ENCODE measurements at regions not wholly inside any gene's neighbourhood (a gene's known extent, or its start where the extent isn't known, plus 50 kb on each side); places are given as distances from the start of the nearest gene placed in this dataset.
"Not testable (repeated sequence)": the region's sequence is repeated elsewhere in the genome, so short reads cannot be mapped to it uniquely, and the experiment has no call there.

DNA sequence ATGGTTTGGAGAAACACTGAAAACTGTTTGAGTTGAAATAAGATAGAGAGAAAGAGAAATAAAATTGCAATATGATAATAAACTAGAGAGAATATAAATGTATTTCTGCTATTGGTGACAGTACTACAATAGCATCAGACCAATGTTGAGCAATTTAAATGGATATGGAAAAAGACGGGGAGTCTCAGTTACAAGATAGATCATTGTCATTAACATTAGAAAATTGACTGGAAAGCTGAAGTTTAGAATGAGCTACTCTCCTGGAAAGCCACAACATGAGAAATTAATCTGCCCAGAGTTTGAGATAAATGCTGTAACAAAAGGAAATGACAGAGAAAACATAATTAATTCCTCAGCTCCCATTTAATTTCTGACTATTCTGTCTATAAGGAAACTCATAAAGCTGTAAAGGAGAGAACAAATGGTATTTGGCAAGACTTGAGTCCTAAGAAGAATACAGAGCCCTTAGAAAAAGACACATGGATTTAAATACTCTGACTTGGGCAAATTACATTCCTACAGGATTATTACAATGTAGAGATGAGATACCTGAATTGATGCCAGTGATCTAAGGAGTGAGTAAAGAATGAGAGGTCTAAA, 624.5 kb upstream of the CHD1 start:
- no peak for TF ChIP-seq EZH2phosphoT487 (IDR thresholded peaks at IDR 0.05; ENCODE audit: borderline replicate concordance, low read length)
- TF ChIP-seq, protein P1, sequence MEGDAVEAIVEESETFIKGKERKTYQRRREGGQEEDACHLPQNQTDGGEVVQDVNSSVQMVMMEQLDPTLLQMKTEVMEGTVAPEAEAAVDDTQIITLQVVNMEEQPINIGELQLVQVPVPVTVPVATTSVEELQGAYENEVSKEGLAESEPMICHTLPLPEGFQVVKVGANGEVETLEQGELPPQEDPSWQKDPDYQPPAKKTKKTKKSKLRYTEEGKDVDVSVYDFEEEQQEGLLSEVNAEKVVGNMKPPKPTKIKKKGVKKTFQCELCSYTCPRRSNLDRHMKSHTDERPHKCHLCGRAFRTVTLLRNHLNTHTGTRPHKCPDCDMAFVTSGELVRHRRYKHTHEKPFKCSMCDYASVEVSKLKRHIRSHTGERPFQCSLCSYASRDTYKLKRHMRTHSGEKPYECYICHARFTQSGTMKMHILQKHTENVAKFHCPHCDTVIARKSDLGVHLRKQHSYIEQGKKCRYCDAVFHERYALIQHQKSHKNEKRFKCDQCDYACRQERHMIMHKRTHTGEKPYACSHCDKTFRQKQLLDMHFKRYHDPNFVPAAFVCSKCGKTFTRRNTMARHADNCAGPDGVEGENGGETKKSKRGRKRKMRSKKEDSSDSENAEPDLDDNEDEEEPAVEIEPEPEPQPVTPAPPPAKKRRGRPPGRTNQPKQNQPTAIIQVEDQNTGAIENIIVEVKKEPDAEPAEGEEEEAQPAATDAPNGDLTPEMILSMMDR (IDR thresholded peaks at IDR 0.05; ENCODE audit: low read depth, low read length, poor library complexity, severe bottlenecking), result no peak

DNA sequence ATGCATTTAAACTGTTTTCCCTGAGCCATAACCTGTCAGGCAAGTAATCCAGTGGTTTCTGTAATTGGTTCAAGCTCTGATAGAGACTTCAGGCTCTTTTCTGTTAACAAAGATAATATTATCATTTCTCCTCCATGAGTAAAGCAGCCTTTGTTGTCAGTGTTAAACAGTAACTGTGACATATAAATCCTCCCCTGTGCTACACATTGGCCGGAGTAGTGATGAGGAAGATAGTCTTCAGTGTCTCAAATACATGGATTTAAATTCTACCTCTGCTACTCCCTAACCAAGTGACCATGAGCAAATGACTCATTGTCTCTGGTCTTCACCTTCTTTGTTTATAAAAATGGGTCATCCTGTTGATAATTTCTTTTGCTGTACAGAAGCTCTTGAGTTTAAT, 615.5 kb upstream of the CHD1 start:
- H3K27me3 ChIP-seq (ENCODE audit: control insufficient read depth, low read length), result no peaks in the 10 kb centered on the region
- TF ChIP-seq, protein P1 (IDR thresholded peaks at IDR 0.05; ENCODE audit: low read depth, low read length, poor library complexity, severe bottlenecking), result no peak
- no peak for TF ChIP-seq EZH2phosphoT487 (IDR thresholded peaks at IDR 0.05; ENCODE audit: borderline replicate concordance, low read length)
- no peaks in the 10 kb centered on the region for H4K20me1 ChIP-seq (ENCODE audit: control insufficient read depth, insufficient read depth, low read depth, low read length)
- H3K4me3 ChIP-seq (ENCODE audit: low read length), result no peak overlapping the region
- no peaks in the 10 kb centered on the region for H3K9me3 ChIP-seq (ENCODE audit: control insufficient read depth, insufficient read depth, low read length)
- no peaks in the 10 kb centered on the region for H3K4me1 ChIP-seq (ENCODE audit: control insufficient read depth, low read length)
- H3K9me2 ChIP-seq (replicated peaks; ENCODE audit: control insufficient read depth, low read length), result no peaks in the 10 kb centered on the region
- no peaks in the 10 kb centered on the region for H3K79me2 ChIP-seq (ENCODE audit: control insufficient read depth, low read length)
- no peak overlapping the region for H3K4me2 ChIP-seq (ENCODE audit: low read length)
- no peak overlapping the region for H3K27ac ChIP-seq (ENCODE audit: low read depth, low read length)
- no peaks in the 10 kb centered on the region for H3F3A ChIP-seq (ENCODE audit: control insufficient read depth, insufficient read depth)
- H3K36me3 ChIP-seq (ENCODE audit: control insufficient read depth, low read length), result no peaks in the 10 kb centered on the region

More for the DNA sequence above, 624.5 kb upstream of the CHD1 start:
- no peaks in the 10 kb centered on the region for H4K20me1 ChIP-seq (ENCODE audit: control insufficient read depth, insufficient read depth, low read depth, low read length)
- no peak overlapping the region for H3K4me2 ChIP-seq (ENCODE audit: low read length)
- no peaks in the 10 kb centered on the region for H3K4me1 ChIP-seq (ENCODE audit: control insufficient read depth, low read length)
- no peaks in the 10 kb centered on the region for H3K36me3 ChIP-seq (ENCODE audit: control insufficient read depth, low read length)
- H3K27ac ChIP-seq (ENCODE audit: low read depth, low read length), result no peak overlapping the region
- H3K9me3 ChIP-seq (ENCODE audit: control insufficient read depth, insufficient read depth, low read length), result no peaks in the 10 kb centered on the region
- no peaks in the 10 kb centered on the region for H3F3A ChIP-seq (ENCODE audit: control insufficient read depth, insufficient read depth)
- H3K9me2 ChIP-seq (replicated peaks; ENCODE audit: control insufficient read depth, low read length), result no peaks in the 10 kb centered on the region
- H3K27me3 ChIP-seq (ENCODE audit: control insufficient read depth, low read length), result no peaks in the 10 kb centered on the region
- H3K4me3 ChIP-seq (ENCODE audit: low read length), result no peak overlapping the region
- no peaks in the 10 kb centered on the region for H3K79me2 ChIP-seq (ENCODE audit: control insufficient read depth, low read length)

DNA sequence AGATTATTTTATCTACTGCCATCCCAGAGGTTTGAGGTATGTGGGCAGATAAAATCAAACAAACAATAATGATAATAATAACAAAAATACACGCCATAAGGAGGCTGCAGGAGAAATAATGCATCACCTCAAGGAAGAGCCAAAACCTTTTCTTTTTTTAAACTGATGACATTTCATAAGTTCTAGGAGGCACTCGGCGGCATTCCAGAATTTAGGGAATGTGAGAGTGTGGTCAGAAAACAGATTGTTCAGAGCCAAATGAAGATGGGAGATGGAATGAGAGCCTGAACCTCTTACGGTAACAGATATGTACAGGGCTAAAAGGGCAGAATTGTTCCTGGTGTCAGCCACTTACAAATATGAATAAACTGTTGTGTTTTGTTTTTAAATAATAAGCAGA, 615.0 kb upstream of the CHD1 start:
- Histone ChIP-seq H3K9me3 (ENCODE audit: control insufficient read depth, insufficient read depth, low read length) (no peaks in the 10 kb centered on the region), H3K4me3 (ENCODE audit: low read length) (no peak overlapping the region)

DNA sequence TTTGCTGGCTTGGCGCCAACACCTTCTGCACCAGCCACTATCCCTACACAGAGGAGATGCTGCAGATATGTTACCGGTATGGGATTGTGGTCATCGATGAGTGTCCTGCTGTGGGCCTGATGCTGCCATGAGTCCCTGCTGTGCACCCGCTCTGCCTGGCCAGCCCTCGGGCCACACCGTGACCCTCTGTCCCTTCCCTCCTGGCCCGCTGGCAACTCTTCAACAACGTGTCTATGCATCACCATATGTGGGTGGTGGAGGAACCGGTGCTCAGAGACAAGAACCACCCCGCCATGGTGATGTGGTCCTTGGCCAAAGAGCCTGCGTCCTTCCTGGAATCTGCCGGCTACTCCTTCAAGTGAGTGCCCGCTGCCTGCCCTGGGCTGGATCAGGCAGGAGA, 605.4 kb upstream of the CHD1 start:
- not testable (repeated sequence) for H3K4me2 ChIP-seq (ENCODE audit: low read length); H3K27me3 ChIP-seq (ENCODE audit: control insufficient read depth, low read length); H3K9me3 ChIP-seq (ENCODE audit: control insufficient read depth, insufficient read depth, low read length); H3K9me2 ChIP-seq (replicated peaks; ENCODE audit: control insufficient read depth, low read length); H3K36me3 ChIP-seq (ENCODE audit: control insufficient read depth, low read length); H3K27ac ChIP-seq (ENCODE audit: low read depth, low read length); H3K4me3 ChIP-seq (ENCODE audit: low read length); H4K20me1 ChIP-seq (ENCODE audit: control insufficient read depth, insufficient read depth, low read depth, low read length); H3K4me1 ChIP-seq (ENCODE audit: control insufficient read depth, low read length); H3K79me2 ChIP-seq (ENCODE audit: control insufficient read depth, low read length); H3F3A ChIP-seq (ENCODE audit: control insufficient read depth, insufficient read depth)

More for the DNA sequence above, 615.0 kb upstream of the CHD1 start:
- H3K9me2 ChIP-seq (replicated peaks; ENCODE audit: control insufficient read depth, low read length), result no peaks in the 10 kb centered on the region
- no peaks in the 10 kb centered on the region for H3F3A ChIP-seq (ENCODE audit: control insufficient read depth, insufficient read depth)
- no peak overlapping the region for H3K4me2 ChIP-seq (ENCODE audit: low read length)
- TF ChIP-seq EZH2phosphoT487 (IDR thresholded peaks at IDR 0.05; ENCODE audit: borderline replicate concordance, low read length), result no peak
- TF ChIP-seq, protein P1 (IDR thresholded peaks at IDR 0.05; ENCODE audit: low read depth, low read length, poor library complexity, severe bottlenecking), result no peak
- H3K27me3 ChIP-seq (ENCODE audit: control insufficient read depth, low read length), result no peaks in the 10 kb centered on the region
- H3K27ac ChIP-seq (ENCODE audit: low read depth, low read length), result no peak overlapping the region
- H3K4me1 ChIP-seq (ENCODE audit: control insufficient read depth, low read length), result no peaks in the 10 kb centered on the region
- no peaks in the 10 kb centered on the region for H4K20me1 ChIP-seq (ENCODE audit: control insufficient read depth, insufficient read depth, low read depth, low read length)
- H3K79me2 ChIP-seq (ENCODE audit: control insufficient read depth, low read length), result no peaks in the 10 kb centered on the region
- no peaks in the 10 kb centered on the region for H3K36me3 ChIP-seq (ENCODE audit: control insufficient read depth, low read length)

DNA sequence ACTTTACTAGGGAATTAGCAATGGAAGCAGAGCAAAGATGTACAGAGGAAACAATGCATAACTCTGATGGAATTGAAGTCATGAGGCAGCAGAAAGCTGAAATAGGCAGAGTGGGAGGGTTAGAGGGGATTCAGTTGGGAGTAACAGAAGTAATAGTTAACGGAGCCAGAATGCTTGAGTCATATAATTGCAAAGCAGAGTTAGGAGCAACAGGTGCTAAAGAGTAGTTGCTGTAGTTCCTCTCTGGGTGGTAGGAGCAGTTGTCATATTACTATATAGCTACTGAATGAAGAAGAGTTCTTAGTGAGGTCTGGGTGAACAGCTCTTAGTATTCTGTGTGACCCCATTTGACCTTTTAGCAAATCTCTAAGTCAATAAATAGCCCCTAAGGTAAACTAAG, 592.9 kb upstream of the CHD1 start:
- H3K4me1 ChIP-seq (ENCODE audit: control insufficient read depth, low read length); H3K9me3 ChIP-seq (ENCODE audit: control insufficient read depth, insufficient read depth, low read length); H3K27ac ChIP-seq (ENCODE audit: low read depth, low read length); H4K20me1 ChIP-seq (ENCODE audit: control insufficient read depth, insufficient read depth, low read depth, low read length); H3K27me3 ChIP-seq (ENCODE audit: control insufficient read depth, low read length); H3K4me3 ChIP-seq (ENCODE audit: low read length); H3K9me2 ChIP-seq (replicated peaks; ENCODE audit: control insufficient read depth, low read length); H3F3A ChIP-seq (ENCODE audit: control insufficient read depth, insufficient read depth); H3K79me2 ChIP-seq (ENCODE audit: control insufficient read depth, low read length); H3K4me2 ChIP-seq (ENCODE audit: low read length); H3K36me3 ChIP-seq (ENCODE audit: control insufficient read depth, low read length): not testable (repeated sequence)

DNA sequence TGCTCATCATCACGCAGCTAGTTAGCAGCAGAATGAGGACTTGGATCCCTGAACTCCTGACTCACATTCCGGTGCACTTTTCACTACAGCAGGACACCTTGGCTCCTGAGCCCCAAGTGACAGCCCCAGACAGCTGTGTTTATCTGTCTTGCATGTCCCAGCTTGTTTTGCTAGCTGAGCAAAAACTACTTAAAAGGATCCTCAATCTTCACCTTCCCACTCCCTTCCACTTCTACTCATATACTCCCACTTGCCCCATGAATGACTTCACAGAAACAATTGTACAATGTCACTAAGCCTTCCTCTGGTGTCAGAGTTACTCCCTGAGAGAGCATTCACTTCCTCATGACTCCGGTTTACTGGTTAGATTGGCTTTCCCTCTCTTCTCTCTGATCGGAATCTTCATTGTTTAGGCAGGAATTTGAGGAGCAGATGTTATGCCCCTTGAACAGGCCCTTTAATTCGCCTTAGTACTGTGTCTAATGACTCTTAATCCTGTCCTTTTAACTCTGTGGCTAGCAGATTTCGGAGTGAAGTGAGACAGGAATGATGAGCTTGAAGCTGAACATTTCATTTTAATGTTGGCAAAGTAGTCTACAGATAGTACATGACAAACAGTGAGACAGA, 587.2 kb upstream of the CHD1 start:
- H3K27ac ChIP-seq (ENCODE audit: low read depth, low read length); H3K4me3 ChIP-seq (ENCODE audit: low read length); H4K20me1 ChIP-seq (ENCODE audit: control insufficient read depth, insufficient read depth, low read depth, low read length): not testable (repeated sequence)

More for the DNA sequence above, 587.2 kb upstream of the CHD1 start:
- not testable (repeated sequence) for H3K4me1 ChIP-seq (ENCODE audit: control insufficient read depth, low read length); H3K4me2 ChIP-seq (ENCODE audit: low read length); H3K79me2 ChIP-seq (ENCODE audit: control insufficient read depth, low read length); H3K9me2 ChIP-seq (replicated peaks; ENCODE audit: control insufficient read depth, low read length); H3K9me3 ChIP-seq (ENCODE audit: control insufficient read depth, insufficient read depth, low read length); H3K36me3 ChIP-seq (ENCODE audit: control insufficient read depth, low read length); H3K27me3 ChIP-seq (ENCODE audit: control insufficient read depth, low read length); H3F3A ChIP-seq (ENCODE audit: control insufficient read depth, insufficient read depth)
